Muscle layer of colon (tissue), 2 donors: ENCODE measurements at regions not wholly inside any gene's neighbourhood (a gene's known extent, or its start where the extent isn't known, plus 50 kb on each side); places are given as distances from the start of the nearest gene placed in this dataset.

Source experiments
- H3K27ac ChIP-seq: one replicate; pipeline ENCODE4 v1.7.0; 2013; ENCODE audit warnings: low read depth, mild to moderate bottlenecking, low read length, moderate library complexity
- H3K27me3 ChIP-seq, 2 donors: one replicate each; pipeline ENCODE4 v1.7.0; 2013; ENCODE audit warnings: low read length in 2 of 2, mild to moderate bottlenecking in 2 of 2; ENCODE audit not compliant: insufficient read depth in 2 of 2, control insufficient read depth in 1 of 2
- H3K36me3 ChIP-seq: one replicate; pipeline ENCODE4 v1.7.0; 2013; ENCODE audit warnings: mild to moderate bottlenecking, low read length; ENCODE audit not compliant: insufficient read depth
- H3K4me1 ChIP-seq: one replicate; pipeline ENCODE4 v1.7.0; 2013; ENCODE audit warnings: mild to moderate bottlenecking, low read length; ENCODE audit not compliant: insufficient read depth
- H3K4me3 ChIP-seq, 2 donors: one replicate each; pipeline ENCODE4 v1.7.0; 2013; ENCODE audit warnings: low read length in 2 of 2, low read depth in 1 of 2, mild to moderate bottlenecking in 1 of 2, moderate library complexity in 1 of 2
- H3K9ac ChIP-seq: one replicate; pipeline ENCODE4 v1.7.0; 2013; ENCODE audit warnings: low read length
- H3K9me3 ChIP-seq: one replicate; pipeline ENCODE4 v1.7.0; 2013; ENCODE audit warnings: mild to moderate bottlenecking, low read length
- donor health status: abdominal sarcoma.
- donor health status: Adenocarcinoma of cecum.

GRCh38 chr1:56285554-56286402, 293.6 kb downstream of the PLPP3 start:
- H3K27ac ChIP-seq, result no peak overlapping the region

GRCh38 chr1:56284928-56285327, 294.4 kb downstream of the PLPP3 start:
- Histone ChIP-seq H3K27me3 (no peaks in the 10 kb centered on the region), H3K4me1 (peaks cover 8% of the 10 kb centered on the region), H3K9ac (no peak overlapping the region), H3K27ac (no peak overlapping the region), H3K36me3 (no peaks in the 10 kb centered on the region), H3K4me3 (no peak overlapping the region), H3K9me3 (no peaks in the 10 kb centered on the region)

More at GRCh38 chr1:56285554-56286402, 293.6 kb downstream of the PLPP3 start:
- Histone ChIP-seq H3K4me1 (peaks cover 8% of the 10 kb centered on the region), H3K9me3 (no peaks in the 10 kb centered on the region), H3K9ac (no peak overlapping the region), H3K4me3 (no peak overlapping the region), H3K36me3 (no peaks in the 10 kb centered on the region), H3K27me3 (no peaks in the 10 kb centered on the region)

GRCh38 chr1:56278061-56278460, 301.3 kb downstream of the PLPP3 start:
- Histone ChIP-seq H3K4me1 (no peaks in the 10 kb centered on the region), H3K36me3 (no peaks in the 10 kb centered on the region), H3K4me3 (no peak overlapping the region), H3K27ac (no peak overlapping the region), H3K9ac (no peak overlapping the region), H3K9me3 (no peaks in the 10 kb centered on the region), H3K27me3 (no peaks in the 10 kb centered on the region)

GRCh38 chr1:56268519-56269140, 310.7 kb downstream of the PLPP3 start:
- no peaks in the 10 kb centered on the region for H3K27me3 ChIP-seq
- no peak overlapping the region for H3K9ac ChIP-seq
- no peaks in the 10 kb centered on the region for H3K4me1 ChIP-seq
- H3K27ac ChIP-seq, result no peak overlapping the region
- H3K9me3 ChIP-seq, result no peaks in the 10 kb centered on the region
- no peaks in the 10 kb centered on the region for H3K36me3 ChIP-seq
- H3K4me3 ChIP-seq, result no peak overlapping the region

- Histone ChIP-seq H3K9ac (no peak overlapping the region), H3K4me1 (no peaks in the 10 kb centered on the region), H3K9me3 (no peaks in the 10 kb centered on the region), H3K4me3 (no peak overlapping the region), H3K27me3 (no peaks in the 10 kb centered on the region), H3K36me3 (no peaks in the 10 kb centered on the region), H3K27ac (no peak overlapping the region)
Measured at GRCh38 chr1:56267611-56268010, 311.8 kb downstream of the PLPP3 start.

- H3K27ac ChIP-seq, result no peak overlapping the region
- no peaks in the 10 kb centered on the region for H3K27me3 ChIP-seq
- no peaks in the 10 kb centered on the region for H3K36me3 ChIP-seq
- no peaks in the 10 kb centered on the region for H3K4me1 ChIP-seq
- no peak overlapping the region for H3K4me3 ChIP-seq
- no peak overlapping the region for H3K9ac ChIP-seq
- H3K9me3 ChIP-seq, result no peaks in the 10 kb centered on the region
Measured at GRCh38 chr1:56266359-56266758, 313.0 kb downstream of the PLPP3 start.

- Histone ChIP-seq H3K4me1 (no peaks in the 10 kb centered on the region), H3K9ac (no peak overlapping the region), H3K4me3 (no peak overlapping the region)
Measured at GRCh38 chr1:56265216-56265615, 314.1 kb downstream of the PLPP3 start.

GRCh38 chr1:56263908-56264307, 315.5 kb downstream of the PLPP3 start:
- Histone ChIP-seq H3K27ac (no peak overlapping the region), H3K27me3 (no peaks in the 10 kb centered on the region), H3K9me3 (no peaks in the 10 kb centered on the region)

More at GRCh38 chr1:56265216-56265615, 314.1 kb downstream of the PLPP3 start:
- no peaks in the 10 kb centered on the region for H3K9me3 ChIP-seq
- H3K27ac ChIP-seq, result no peak overlapping the region
- H3K36me3 ChIP-seq, result no peaks in the 10 kb centered on the region
- no peaks in the 10 kb centered on the region for H3K27me3 ChIP-seq

GRCh38 chr1:56258371-56258770, 321.0 kb downstream of the PLPP3 start:
- Histone ChIP-seq H3K9me3 (no peaks in the 10 kb centered on the region), H3K4me1 (peaks cover 20% of the 10 kb centered on the region), H3K27me3 (no peaks in the 10 kb centered on the region), H3K9ac (no peak overlapping the region), H3K36me3 (no peaks in the 10 kb centered on the region), H3K4me3 (no peak overlapping the region), H3K27ac (no peak overlapping the region)

More at GRCh38 chr1:56263908-56264307, 315.5 kb downstream of the PLPP3 start:
- no peaks in the 10 kb centered on the region for H3K36me3 ChIP-seq
- H3K9ac ChIP-seq, result no peak overlapping the region
- H3K4me3 ChIP-seq, result no peak overlapping the region
- no peaks in the 10 kb centered on the region for H3K4me1 ChIP-seq

GRCh38 chr1:56257726-56258125, 321.6 kb downstream of the PLPP3 start:
- Histone ChIP-seq H3K4me3 (no peak overlapping the region), H3K9ac (no peak overlapping the region), H3K27me3 (no peaks in the 10 kb centered on the region), H3K4me1 (peaks cover 20% of the 10 kb centered on the region), H3K36me3 (no peaks in the 10 kb centered on the region), H3K9me3 (no peaks in the 10 kb centered on the region), H3K27ac (no peak overlapping the region)

- no peaks in the 10 kb centered on the region for H3K27me3 ChIP-seq
- H3K9ac ChIP-seq, result no peak overlapping the region
- H3K4me1 ChIP-seq, result peaks cover 20% of the 10 kb centered on the region
- no peak overlapping the region for H3K27ac ChIP-seq
- H3K36me3 ChIP-seq, result no peaks in the 10 kb centered on the region
- H3K4me3 ChIP-seq, result no peak overlapping the region
- no peaks in the 10 kb centered on the region for H3K9me3 ChIP-seq
Measured at GRCh38 chr1:56256153-56257000, 323.0 kb downstream of the PLPP3 start.
